OCI-LY3 (cell line): ENCODE measurements at regions not wholly inside any gene's neighbourhood (a gene's known extent, or its start where the extent isn't known, plus 50 kb on each side); places are given as distances from the start of the nearest gene placed in this dataset.

ENCODE experiments used
- H2AFZ ChIP-seq: fragments of 200-600, 300-600 bp; shearing (Covaris generic); 2 replicates; pipeline ENCODE4 v1.6.0; 2014; ENCODE audit warnings: antibody characterized with exemption, low read depth, low read length
- H3K27ac ChIP-seq: fragments of 200-600, 300-600 bp; sonication (generic); 2 replicates; pipeline ENCODE4 v1.5.1; 2014; ENCODE audit warnings: mild to moderate bottlenecking, low read length, moderate library complexity, mixed read lengths
- H3K27me3 ChIP-seq: fragments of 200-600, 300-600 bp; sonication (generic); 2 replicates; pipeline ENCODE4 v1.6.1; 2014; ENCODE audit warnings: low read depth, low read length, mixed read lengths
- H3K36me3 ChIP-seq: fragments of 200-600, 300-600 bp; sonication (generic); replicated peaks from 2 replicates; pipeline ENCODE3; 2014; ENCODE audit warnings: low read depth, low read length, mixed read lengths
- H3K4me1 ChIP-seq: fragments of 300-600, 200-600 bp; sonication (generic); 2 replicates; pipeline ENCODE4 v1.6.1; 2014; ENCODE audit warnings: low read length, mixed read lengths
- H3K4me2 ChIP-seq: fragments of 200-600, 300-600 bp; sonication (generic); 2 replicates; pipeline ENCODE4 v1.6.1; 2014; ENCODE audit warnings: low read length, mixed read lengths
- H3K4me3 ChIP-seq: fragments of 300-600, 200-600 bp; sonication (generic); 2 replicates; pipeline ENCODE4 v1.5.1; 2014; ENCODE audit warnings: antibody characterized with exemption, mild to moderate bottlenecking, low read length, moderate library complexity
- H3K79me2 ChIP-seq: fragments of 300-600, 200-600 bp; shearing (Covaris generic); 2 replicates; pipeline ENCODE4 v1.6.1; 2014; ENCODE audit warnings: mild to moderate bottlenecking, low read length, mixed read lengths
- H3K9ac ChIP-seq: fragments of 300-600, 200-600 bp; shearing (Covaris generic); 2 replicates; pipeline ENCODE4 v1.6.0; 2014; ENCODE audit warnings: mild to moderate bottlenecking, low read length, moderate library complexity
- H3K9me3 ChIP-seq: fragments of 200-600, 300-600 bp; shearing (Covaris generic); 2 replicates; pipeline ENCODE4 v1.6.1; 2014; ENCODE audit warnings: low read length, mixed read lengths; ENCODE audit not compliant: insufficient read depth
- H4K20me1 ChIP-seq: fragments of 200-600, 300-600 bp; sonication (generic); 2 replicates; pipeline ENCODE4 v1.6.1; 2016; ENCODE audit warnings: low read length, mixed read lengths; ENCODE audit not compliant: insufficient read depth
- EZH2phosphoT487 ChIP-seq: fragments of 200-600 bp; shearing (Covaris generic); IDR thresholded peaks from 2 replicates; pipeline ENCODE4 v1.6.1; 2018; ENCODE audit warnings: antibody characterized with exemption, mixed run types, low read depth
- TF ChIP-seq, protein P1 (sequence below): fragments of 200-600, 300-600 bp; sonication (generic); IDR thresholded peaks from 2 replicates; pipeline ENCODE4 v1.5.1; 2014; ENCODE audit warnings: antibody characterized with exemption, low read length, low read depth

DNA sequence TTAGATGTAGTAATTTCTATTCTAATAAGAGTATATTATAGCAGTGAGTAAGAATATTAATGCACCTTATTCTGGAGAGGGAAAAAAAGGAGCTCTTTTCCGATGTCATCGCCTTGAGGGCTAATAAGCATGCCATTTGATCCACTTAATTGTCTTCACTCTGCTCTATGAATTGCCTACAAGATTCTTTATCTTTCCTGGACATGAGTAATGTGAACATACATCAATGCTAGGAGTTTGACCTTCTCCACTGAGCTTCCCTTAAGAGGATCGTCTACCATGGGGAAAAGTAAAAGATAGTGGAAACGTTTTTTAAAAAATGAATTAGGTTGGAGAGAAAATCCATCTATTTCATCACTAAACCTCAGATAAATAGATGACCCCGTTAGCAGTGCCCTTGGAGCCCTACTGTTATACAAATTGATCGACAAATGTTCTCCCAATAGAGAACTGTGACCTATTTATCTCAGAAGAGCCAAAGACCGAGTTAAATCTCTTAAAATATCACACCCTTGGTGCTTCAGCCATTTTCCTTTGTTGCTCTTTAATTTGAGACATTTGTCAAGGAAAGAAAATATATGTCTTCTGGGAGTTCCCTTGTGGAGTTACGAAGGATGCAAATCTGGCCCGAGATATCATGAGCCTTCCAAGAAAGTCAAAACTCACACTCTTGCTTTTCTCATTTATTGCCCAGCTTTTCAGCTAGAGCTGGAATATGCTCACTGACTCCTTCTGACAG, 898.5 kb downstream of the KCNJ2 start:
- no peaks in the 10 kb centered on the region for H4K20me1 ChIP-seq
- H3K27ac ChIP-seq, result no peak overlapping the region
- H2AFZ ChIP-seq, result no peak overlapping the region
- no peaks in the 10 kb centered on the region for H3K79me2 ChIP-seq
- no peaks in the 10 kb centered on the region for H3K4me1 ChIP-seq
- no peak overlapping the region for H3K9ac ChIP-seq
- no peak overlapping the region for H3K4me3 ChIP-seq
- no peaks in the 10 kb centered on the region for H3K36me3 ChIP-seq
- H3K4me2 ChIP-seq, result no peak overlapping the region
- no peaks in the 10 kb centered on the region for H3K27me3 ChIP-seq
- H3K9me3 ChIP-seq, result no peaks in the 10 kb centered on the region
- TF ChIP-seq EZH2phosphoT487, result no peak
- TF ChIP-seq, protein P1, sequence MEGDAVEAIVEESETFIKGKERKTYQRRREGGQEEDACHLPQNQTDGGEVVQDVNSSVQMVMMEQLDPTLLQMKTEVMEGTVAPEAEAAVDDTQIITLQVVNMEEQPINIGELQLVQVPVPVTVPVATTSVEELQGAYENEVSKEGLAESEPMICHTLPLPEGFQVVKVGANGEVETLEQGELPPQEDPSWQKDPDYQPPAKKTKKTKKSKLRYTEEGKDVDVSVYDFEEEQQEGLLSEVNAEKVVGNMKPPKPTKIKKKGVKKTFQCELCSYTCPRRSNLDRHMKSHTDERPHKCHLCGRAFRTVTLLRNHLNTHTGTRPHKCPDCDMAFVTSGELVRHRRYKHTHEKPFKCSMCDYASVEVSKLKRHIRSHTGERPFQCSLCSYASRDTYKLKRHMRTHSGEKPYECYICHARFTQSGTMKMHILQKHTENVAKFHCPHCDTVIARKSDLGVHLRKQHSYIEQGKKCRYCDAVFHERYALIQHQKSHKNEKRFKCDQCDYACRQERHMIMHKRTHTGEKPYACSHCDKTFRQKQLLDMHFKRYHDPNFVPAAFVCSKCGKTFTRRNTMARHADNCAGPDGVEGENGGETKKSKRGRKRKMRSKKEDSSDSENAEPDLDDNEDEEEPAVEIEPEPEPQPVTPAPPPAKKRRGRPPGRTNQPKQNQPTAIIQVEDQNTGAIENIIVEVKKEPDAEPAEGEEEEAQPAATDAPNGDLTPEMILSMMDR, result no peak

DNA sequence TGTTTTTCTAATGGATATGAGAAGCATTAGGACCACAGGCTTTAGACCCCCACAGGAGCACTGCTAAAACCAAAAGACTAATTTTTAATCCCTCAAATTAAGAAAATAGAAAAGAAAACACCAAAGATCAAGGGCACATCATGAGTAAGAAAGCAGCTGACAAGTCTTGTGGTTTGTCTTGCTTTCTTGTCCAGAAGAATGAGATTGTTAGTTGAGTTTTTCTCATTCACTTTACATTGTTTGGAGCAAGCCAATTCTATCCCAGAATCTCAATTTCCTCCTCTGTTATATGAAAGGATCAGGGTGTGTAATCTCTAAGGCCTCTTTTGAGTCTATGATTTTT, 899.0 kb downstream of the KCNJ2 start:
- H3K4me3 ChIP-seq, result no peak overlapping the region

DNA sequence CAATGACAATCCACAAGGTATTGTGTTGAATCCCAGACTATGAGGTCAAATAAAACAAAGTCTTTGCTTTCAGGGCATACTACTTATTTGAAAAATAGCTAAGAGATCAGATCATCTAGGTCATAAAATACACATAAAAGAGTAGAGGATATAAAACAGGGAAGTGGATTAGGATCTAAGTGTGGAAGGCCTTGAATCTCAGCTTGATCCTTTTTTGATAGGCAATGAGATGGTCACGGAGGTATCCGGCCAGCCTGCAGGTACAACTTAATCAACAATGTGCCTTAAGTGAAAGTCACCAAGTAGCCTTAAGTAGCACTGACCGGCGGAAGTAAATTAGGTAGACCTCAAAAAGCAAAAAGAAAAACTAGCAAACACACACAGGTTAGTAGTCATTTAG, 901.7 kb downstream of the KCNJ2 start:
- no peaks in the 10 kb centered on the region for H3K9me3 ChIP-seq
- no peak overlapping the region for H3K4me2 ChIP-seq
- no peaks in the 10 kb centered on the region for H3K79me2 ChIP-seq
- no peaks in the 10 kb centered on the region for H3K4me1 ChIP-seq
- no peak overlapping the region for H3K4me3 ChIP-seq
- H3K36me3 ChIP-seq, result no peaks in the 10 kb centered on the region
- no peaks in the 10 kb centered on the region for H4K20me1 ChIP-seq
- H3K27me3 ChIP-seq, result no peaks in the 10 kb centered on the region
- H3K9ac ChIP-seq, result no peak overlapping the region
- H3K27ac ChIP-seq, result no peak overlapping the region
- H2AFZ ChIP-seq, result no peak overlapping the region
- no peak for TF ChIP-seq EZH2phosphoT487
- TF ChIP-seq, protein P1, result no peak

More for the DNA sequence above, 899.0 kb downstream of the KCNJ2 start:
- no peak overlapping the region for H3K4me2 ChIP-seq
- H2AFZ ChIP-seq, result no peak overlapping the region
- no peaks in the 10 kb centered on the region for H3K4me1 ChIP-seq
- no peak for TF ChIP-seq EZH2phosphoT487
- TF ChIP-seq, protein P1, result no peak
- no peaks in the 10 kb centered on the region for H4K20me1 ChIP-seq
- H3K79me2 ChIP-seq, result no peaks in the 10 kb centered on the region
- H3K27me3 ChIP-seq, result no peaks in the 10 kb centered on the region
- no peaks in the 10 kb centered on the region for H3K9me3 ChIP-seq
- H3K9ac ChIP-seq, result no peak overlapping the region
- H3K36me3 ChIP-seq, result no peaks in the 10 kb centered on the region
- H3K27ac ChIP-seq, result no peak overlapping the region

DNA sequence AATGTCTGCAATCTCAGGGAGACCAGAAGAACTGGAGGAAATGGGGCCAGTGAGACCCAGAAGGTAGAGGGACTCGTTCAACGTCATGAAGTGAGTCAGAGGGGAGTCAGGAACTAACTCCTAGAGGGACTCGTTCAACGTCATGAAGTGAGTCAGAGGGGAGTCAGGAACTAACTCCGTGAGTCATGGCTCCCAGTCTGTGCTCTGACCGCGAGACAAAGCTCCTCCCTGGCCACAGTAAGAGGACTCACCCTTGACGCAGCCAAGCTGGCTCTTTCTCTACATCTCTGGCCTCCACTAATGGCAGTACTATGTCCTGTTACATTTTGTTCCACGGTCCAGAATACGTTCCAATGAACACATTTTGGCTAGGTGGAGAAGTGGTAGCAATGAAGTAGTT, 902.5 kb downstream of the KCNJ2 start:
- no peak for TF ChIP-seq EZH2phosphoT487
- TF ChIP-seq, protein P1, result no peak

More for the DNA sequence above, 902.5 kb downstream of the KCNJ2 start:
- Histone ChIP-seq H3K79me2 (no peaks in the 10 kb centered on the region), H3K4me1 (no peaks in the 10 kb centered on the region), H3K27ac (no peak overlapping the region), H3K27me3 (no peaks in the 10 kb centered on the region), H2AFZ (no peak overlapping the region), H3K4me2 (no peak overlapping the region), H3K9me3 (no peaks in the 10 kb centered on the region), H4K20me1 (no peaks in the 10 kb centered on the region), H3K36me3 (no peaks in the 10 kb centered on the region), H3K9ac (no peak overlapping the region), H3K4me3 (no peak overlapping the region)
